IMR-90 (cell line): ENCODE measurements at regions not wholly inside any gene's neighbourhood (a gene's known extent, or its start where the extent isn't known, plus 50 kb on each side); places are given as distances from the start of the nearest gene placed in this dataset.

Experiments used
- ATAC-seq: fragments of 200-7000 bp; cut with Tn5 transposase; 2 replicates; pipeline ENCODE4 v1.9.1; 2020; ENCODE audit warnings: low read depth, mild to moderate bottlenecking, moderate library complexity
- BruUV-seq: library from RNA; stranded (reverse); fragments of 400-500 nt; replicated peaks from 2 replicates; lab custom pipeline; 2021; lab: Mats Ljungman, UMichigan
- CTCF ChIA-PET: fragments of 300-600 bp; formaldehyde crosslinking; extraction: SDS; loops from one replicate; lab custom pipeline; 2021; ENCODE audit warnings: antibody characterized with exemption; lab: Yijun Ruan, JAX
- POLR2A ChIA-PET: fragments of 300-600 bp; sonication (Branson Sonifier 250); formaldehyde crosslinking; loops from one replicate; lab custom pipeline; 2022; ENCODE audit warnings: antibody characterized with exemption; ENCODE audit not compliant: unreplicated experiment; lab: Charles Lee
- DNase-seq: peaks from one replicate; pipeline ENCODE4 v3.0.0; 2013
- H2AFZ ChIP-seq: replicated peaks from 2 replicates; pipeline ENCODE3; 2013; ENCODE audit warnings: low read length, mild to moderate bottlenecking; ENCODE audit not compliant: poor library complexity
- H2AK5ac ChIP-seq: 2 replicates; pipeline ENCODE4 v1.6.1; 2013; ENCODE audit warnings: low read depth, low read length, inconsistent platforms
- H2AK9ac ChIP-seq: replicated peaks from 2 replicates; pipeline ENCODE3; 2013; ENCODE audit warnings: mild to moderate bottlenecking, low read depth, low read length, moderate library complexity; ENCODE audit not compliant: poor library complexity
- H2BK120ac ChIP-seq: 2 replicates; pipeline ENCODE4 v1.6.1; 2013; ENCODE audit warnings: low read depth, low read length, inconsistent platforms
- H2BK15ac ChIP-seq: 3 replicates; pipeline ENCODE4 v1.6.1; 2013; ENCODE audit warnings: low read depth, low read length, inconsistent platforms
- H2BK20ac ChIP-seq: 2 replicates; pipeline ENCODE4 v1.6.1; 2013; ENCODE audit warnings: low read depth, mild to moderate bottlenecking, inconsistent platforms, low read length, moderate library complexity
- H2BK5ac ChIP-seq: 2 replicates; pipeline ENCODE4 v1.6.1; 2013; ENCODE audit warnings: mild to moderate bottlenecking, low read depth, low read length, inconsistent platforms; ENCODE audit not compliant: poor library complexity, severe bottlenecking
- H3K14ac ChIP-seq: replicated peaks from 2 replicates; pipeline ENCODE4 v1.6.1; 2013; ENCODE audit warnings: low read depth, low read length, inconsistent platforms
- H3K18ac ChIP-seq: 2 replicates; pipeline ENCODE4 v1.6.1; 2013; ENCODE audit warnings: low read depth, low read length, control low read depth
- H3K23ac ChIP-seq: 2 replicates; pipeline ENCODE4 v1.6.1; 2013; ENCODE audit warnings: low read depth, low read length, inconsistent platforms
- H3K27ac ChIP-seq: 2 replicates; pipeline ENCODE4 v1.5.1; 2013; ENCODE audit warnings: mild to moderate bottlenecking, control low read depth, low read length; ENCODE audit not compliant: insufficient read depth
- H3K27me3 ChIP-seq: 2 replicates; pipeline ENCODE4 v1.6.1; 2013; ENCODE audit warnings: low read length; ENCODE audit not compliant: control insufficient read depth, insufficient read depth
- H3K36me3 ChIP-seq: 2 replicates; pipeline ENCODE4 v1.6.1; 2013; ENCODE audit warnings: low read length, mixed read lengths; ENCODE audit not compliant: control insufficient read depth, insufficient read depth
- H3K4ac ChIP-seq: 2 replicates; pipeline ENCODE4 v1.6.1; 2013; ENCODE audit warnings: low read depth, low read length, inconsistent platforms
- H3K4me1 ChIP-seq: 2 replicates; pipeline ENCODE4 v1.6.1; 2013; ENCODE audit warnings: low read length, mixed read lengths; ENCODE audit not compliant: control insufficient read depth, insufficient read depth
- H3K4me2 ChIP-seq: 2 replicates; pipeline ENCODE4 v1.6.1; 2013; ENCODE audit warnings: low read depth, mild to moderate bottlenecking, control low read depth, low read length, moderate library complexity
- H3K4me3 ChIP-seq: 2 replicates; pipeline ENCODE4 v1.5.1; 2013; ENCODE audit warnings: low read depth, mild to moderate bottlenecking, control low read depth, low read length, moderate library complexity; ENCODE audit not compliant: insufficient read depth
- H3K56ac ChIP-seq: 2 replicates; pipeline ENCODE4 v1.6.1; 2013; ENCODE audit warnings: low read length, inconsistent platforms; ENCODE audit not compliant: insufficient read depth; ENCODE audit errors: extremely low read depth
- H3K79me1 ChIP-seq, 2 experiments: 2 replicates each; pipeline ENCODE4 v1.6.1; 2013; ENCODE audit warnings: low read length in 2 of 2, inconsistent platforms in 1 of 2, low read depth in 1 of 2
- H3K9ac ChIP-seq: 2 replicates; pipeline ENCODE4 v1.6.1; 2013; ENCODE audit warnings: low read depth, low read length, control low read depth
- H3K9me1 ChIP-seq: 2 replicates; pipeline ENCODE4 v1.6.1; 2013; ENCODE audit warnings: low read length, inconsistent platforms; ENCODE audit not compliant: insufficient read depth
- H3K9me3 ChIP-seq: 2 replicates; pipeline ENCODE4 v1.6.1; 2013; ENCODE audit warnings: low read length; ENCODE audit not compliant: control insufficient read depth, insufficient read depth
- H4K20me1 ChIP-seq: 2 replicates; pipeline ENCODE4 v1.6.1; 2013; ENCODE audit warnings: low read length, inconsistent platforms; ENCODE audit not compliant: insufficient read depth
- H4K5ac ChIP-seq: 2 replicates; pipeline ENCODE4 v1.6.1; 2013; ENCODE audit warnings: mild to moderate bottlenecking, low read depth, low read length, control low read depth
- H4K8ac ChIP-seq, 2 experiments: 2 replicates each; pipeline ENCODE4 v1.6.1; 2013; ENCODE audit warnings: low read depth in 2 of 2, low read length in 2 of 2, control low read depth in 1 of 2, inconsistent platforms in 1 of 2
- H4K91ac ChIP-seq: 2 replicates; pipeline ENCODE4 v1.6.1; 2013; ENCODE audit warnings: low read depth, low read length, inconsistent platforms; ENCODE audit not compliant: insufficient read depth
- CHD1 ChIP-seq: IDR thresholded peaks from 2 replicates; pipeline ENCODE4 v1.6.1; 2012; ENCODE audit warnings: low read depth, low read length, improper control_type of control experiment
- CTCF ChIP-seq: conservative IDR thresholded peaks from 2 replicates; pipeline ENCODE4 v1.5.1; 2012; ENCODE audit warnings: mild to moderate bottlenecking, low read depth, low read length, improper control_type of control experiment
- FOS ChIP-seq: fragments of 150-350 bp; IDR thresholded peaks from 2 replicates; pipeline ENCODE4 v1.6.1; 2016; ENCODE audit warnings: low read depth, low read length
- MAFK ChIP-seq: IDR thresholded peaks from 2 replicates; pipeline ENCODE4 v1.6.1; 2012; ENCODE audit warnings: low read depth, low read length, improper control_type of control experiment
- MXI1 ChIP-seq: IDR thresholded peaks from 2 replicates; pipeline ENCODE4 v1.6.1; 2012; ENCODE audit warnings: low read depth, mild to moderate bottlenecking, low read length, moderate library complexity, borderline replicate concordance
- NFE2L2 ChIP-seq: fragments of 150-350 bp; IDR thresholded peaks from 2 replicates; pipeline ENCODE4 v1.6.1; 2016; ENCODE audit warnings: low read depth, mild to moderate bottlenecking, low read length
- RAD21 ChIP-seq: IDR thresholded peaks from 2 replicates; pipeline ENCODE4 v1.6.1; 2012; ENCODE audit warnings: low read length, improper control_type of control experiment
- RCOR1 ChIP-seq: IDR thresholded peaks from 2 replicates; pipeline ENCODE4 v1.6.1; 2012; ENCODE audit warnings: mild to moderate bottlenecking, low read length, improper control_type of control experiment; ENCODE audit not compliant: insufficient replicate concordance
- RFX5 ChIP-seq: IDR thresholded peaks from 2 replicates; pipeline ENCODE4 v1.8.0; 2012; ENCODE audit warnings: low read depth, mild to moderate bottlenecking, low read length, moderate library complexity
- USF2 ChIP-seq: fragments of 150-350 bp; IDR thresholded peaks from 2 replicates; pipeline ENCODE4 v1.6.1; 2017; ENCODE audit warnings: mild to moderate bottlenecking, antibody characterized with exemption, low read length, low read depth
- WGBS, 2 experiments: methylation state at CpG; one replicate each; pipeline versions ENCODE4 v1.1.5 to v1.1.7; 2013; ENCODE audit warnings: missing lambda C conversion rate in 2 of 2; ENCODE audit not compliant: insufficient read length in 1 of 2; ENCODE audit errors: extremely low coverage in 2 of 2; 5-methylcytosine and 5-hydroxymethylcytosine counted together
- dilution Hi-C: fragments of 300-500 bp; cut with HindIII; formaldehyde crosslinking; loops from one replicate; pipeline ENCODE4 v1.14.3; 2018; ENCODE audit warnings: low sequenced_read_pairs; ENCODE audit not compliant: unreplicated experiment
- in situ Hi-C: fragments of 300-500 bp; cut with MboI; formaldehyde crosslinking; loops from 3 replicates; pipeline ENCODE4 v1.14.3; 2019; ENCODE audit warnings: low sequenced_read_pairs, inconsistent platforms, mixed read lengths
- intact Hi-C: fragments of 100-400 bp; cut with micrococcal nuclease; formaldehyde crosslinking; loops from 2 replicates; pipeline ENCODE4 v1.10.0; 2022

- Histone ChIP-seq H4K91ac (no peak overlapping the region), H3K4ac (no peak overlapping the region), H3K9me3 (no peaks in the 10 kb centered on the region), H3K4me2 (no peak overlapping the region), H3K4me3 (no peak overlapping the region), H3K18ac (no peak overlapping the region), H2BK5ac (no peak overlapping the region), H3K79me1 (no peaks in the 10 kb centered on the region), H3K27ac (no peak overlapping the region), H3K9ac (no peak overlapping the region), H3K14ac (no peak overlapping the region), H3K9me1 (no peaks in the 10 kb centered on the region), H3K56ac (no peak overlapping the region), H2BK15ac (no peak overlapping the region), H3K23ac (no peak overlapping the region), H4K20me1 (no peaks in the 10 kb centered on the region), H2BK120ac (no peak overlapping the region), H3K36me3 (no peaks in the 10 kb centered on the region), H4K5ac (no peak overlapping the region), H3K4me1 (no peaks in the 10 kb centered on the region), H4K8ac (no peak overlapping the region), H2AK9ac (no peak overlapping the region), H2AK5ac (no peak overlapping the region), H2AFZ (no peak overlapping the region), H2BK20ac (no peak overlapping the region), H3K27me3 (no peaks in the 10 kb centered on the region)
- intact Hi-C loops: no loop called here
- dilution Hi-C loops: no loop called here
- ChIA-PET POLR2A (no interaction called here), CTCF (no interaction called here)
- no peak for ATAC-seq
- TF ChIP-seq USF2 (no peak), MXI1 (no peak), RCOR1 (no peak), RFX5 (no peak), FOS (no peak), RAD21 (no peak), CTCF (no peak), NFE2L2 (no peak), MAFK (no peak), CHD1 (no peak)
- WGBS, 2 experiments: 40% methylated on average over 1 of the region's 11 CpGs; no CpG with 5 or more reads in 1 of the 2 experiments
- DNase-seq: no peak
- BruUV-seq: no TSS peak
- in situ Hi-C loops: no loop called here
Observed at GRCh38 chr3:130827486-130827885, 66.4 kb upstream of the ATP2C1 start.
